ENCODE measurements at regions not wholly inside any gene's neighbourhood (a gene's known extent, or its start where the extent isn't known, plus 50 kb on each side); places are given as distances from the start of the nearest gene placed in this dataset.
"Not testable (repeated sequence)": the region's sequence is repeated elsewhere in the genome, so short reads cannot be mapped to it uniquely, and the experiment has no call there.

DNA sequence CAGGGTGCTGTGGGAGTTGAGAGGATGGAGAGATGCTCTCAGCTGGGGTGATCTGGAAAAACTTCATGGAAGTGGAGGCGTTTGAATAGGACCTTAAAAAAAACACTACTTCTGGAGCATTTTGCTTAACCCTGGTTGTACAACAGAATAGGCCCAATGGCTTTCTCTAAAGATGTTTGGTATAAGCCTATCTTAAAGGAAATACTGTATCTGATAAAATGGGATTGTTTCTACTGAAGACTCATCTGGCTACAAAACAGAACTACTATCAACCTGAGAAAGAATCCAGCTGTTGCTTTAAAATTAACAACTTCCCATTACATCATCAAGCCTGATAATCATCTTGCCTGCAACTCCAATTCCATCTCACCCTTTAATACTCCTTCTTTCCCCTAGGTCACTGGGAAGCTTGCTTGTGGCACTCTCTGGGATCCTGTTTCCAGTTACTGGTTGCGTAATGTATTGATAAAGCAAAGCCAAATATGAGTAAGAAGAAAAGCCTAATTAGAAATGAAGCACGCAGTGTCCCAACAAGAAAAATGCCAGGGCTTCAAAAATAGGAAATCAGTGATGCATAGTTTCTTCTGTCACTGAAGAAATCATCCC lies 56.2 kb upstream of the CCN1 start:
- not testable (repeated sequence) for TF ChIP-seq POLR2A (IDR thresholded peaks at IDR 0.05)
- TF ChIP-seq, protein P1, sequence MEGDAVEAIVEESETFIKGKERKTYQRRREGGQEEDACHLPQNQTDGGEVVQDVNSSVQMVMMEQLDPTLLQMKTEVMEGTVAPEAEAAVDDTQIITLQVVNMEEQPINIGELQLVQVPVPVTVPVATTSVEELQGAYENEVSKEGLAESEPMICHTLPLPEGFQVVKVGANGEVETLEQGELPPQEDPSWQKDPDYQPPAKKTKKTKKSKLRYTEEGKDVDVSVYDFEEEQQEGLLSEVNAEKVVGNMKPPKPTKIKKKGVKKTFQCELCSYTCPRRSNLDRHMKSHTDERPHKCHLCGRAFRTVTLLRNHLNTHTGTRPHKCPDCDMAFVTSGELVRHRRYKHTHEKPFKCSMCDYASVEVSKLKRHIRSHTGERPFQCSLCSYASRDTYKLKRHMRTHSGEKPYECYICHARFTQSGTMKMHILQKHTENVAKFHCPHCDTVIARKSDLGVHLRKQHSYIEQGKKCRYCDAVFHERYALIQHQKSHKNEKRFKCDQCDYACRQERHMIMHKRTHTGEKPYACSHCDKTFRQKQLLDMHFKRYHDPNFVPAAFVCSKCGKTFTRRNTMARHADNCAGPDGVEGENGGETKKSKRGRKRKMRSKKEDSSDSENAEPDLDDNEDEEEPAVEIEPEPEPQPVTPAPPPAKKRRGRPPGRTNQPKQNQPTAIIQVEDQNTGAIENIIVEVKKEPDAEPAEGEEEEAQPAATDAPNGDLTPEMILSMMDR (IDR thresholded peaks at IDR 0.05) = not testable (repeated sequence)
